Astrocyte (in vitro differentiated cells and primary cell): ENCODE measurements at regions not wholly inside any gene's neighbourhood (a gene's known extent, or its start where the extent isn't known, plus 50 kb on each side); places are given as distances from the start of the nearest gene placed in this dataset.

Source experiments
- DNase-seq: peaks from one replicate; pipeline ENCODE4 v3.0.0-alpha.2; 2010; ENCODE audit warnings: low read depth
- FAIRE-seq: peaks from 2 replicates; lab custom pipeline; 2011; peaks lifted over from hg19 to GRCh38; lab: Jason Lieb, UNC
- H2AFZ ChIP-seq: 2 replicates; pipeline ENCODE4 v1.6.0; 2012; ENCODE audit warnings: low read depth, low read length, inconsistent platforms
- H3K27ac ChIP-seq: 2 replicates; pipeline ENCODE4 v1.5.1; 2011; ENCODE audit warnings: low read depth, low read length, inconsistent platforms
- H3K27me3 ChIP-seq: 2 replicates; pipeline ENCODE4 v1.6.0; 2011; ENCODE audit warnings: low read length, inconsistent platforms; ENCODE audit not compliant: insufficient read depth
- H3K36me3 ChIP-seq: 2 replicates; pipeline ENCODE4 v1.5.1; 2011; ENCODE audit warnings: low read length, inconsistent platforms; ENCODE audit not compliant: insufficient read depth
- H3K4me1 ChIP-seq: 2 replicates; pipeline ENCODE4 v1.5.1; 2011; ENCODE audit warnings: low read length, inconsistent platforms; ENCODE audit not compliant: insufficient read depth
- H3K4me2 ChIP-seq: 2 replicates; pipeline ENCODE4 v1.6.0; 2012; ENCODE audit warnings: low read length, inconsistent platforms
- H3K4me3 ChIP-seq: 2 replicates; pipeline ENCODE4 v1.5.1; 2011; ENCODE audit warnings: low read depth, mild to moderate bottlenecking, low read length, inconsistent platforms; ENCODE audit not compliant: insufficient read depth
- H3K79me2 ChIP-seq: 2 replicates; pipeline ENCODE4 v1.6.0; 2012; ENCODE audit warnings: mild to moderate bottlenecking, low read length, inconsistent platforms; ENCODE audit not compliant: insufficient read depth
- H3K9ac ChIP-seq: 2 replicates; pipeline ENCODE4 v1.6.0; 2012; ENCODE audit warnings: mild to moderate bottlenecking, low read length, inconsistent platforms
- H3K9me3 ChIP-seq: 2 replicates; pipeline ENCODE4 v1.5.1; 2012; ENCODE audit warnings: low read depth, mild to moderate bottlenecking, low read length, inconsistent platforms; ENCODE audit not compliant: insufficient read depth
- H4K20me1 ChIP-seq: 2 replicates; pipeline ENCODE4 v1.6.0; 2012; ENCODE audit warnings: low read length, inconsistent platforms; ENCODE audit not compliant: insufficient read depth
- H3K27ac Mint-ChIP-seq: one replicate; pipeline ENCODE4 v1.8.0; 2021; ENCODE audit warnings: mild to moderate bottlenecking, mixed read lengths; ENCODE audit not compliant: unreplicated experiment
- H3K27me3 Mint-ChIP-seq: one replicate; pipeline ENCODE4 v1.8.0; 2021; ENCODE audit warnings: low read depth, mixed read lengths; ENCODE audit not compliant: unreplicated experiment
- H3K36me3 Mint-ChIP-seq: one replicate; pipeline ENCODE4 v1.8.0; 2021; ENCODE audit warnings: low read depth, mixed read lengths; ENCODE audit not compliant: unreplicated experiment
- H3K4me1 Mint-ChIP-seq: one replicate; pipeline ENCODE4 v1.8.0; 2021; ENCODE audit warnings: low read depth, mixed read lengths; ENCODE audit not compliant: unreplicated experiment
- H3K4me3 Mint-ChIP-seq: one replicate; pipeline ENCODE4 v1.8.0; 2021; ENCODE audit warnings: mild to moderate bottlenecking, moderate library complexity, mixed read lengths; ENCODE audit not compliant: unreplicated experiment
- H3K9me3 Mint-ChIP-seq: one replicate; pipeline ENCODE4 v1.8.0; 2021; ENCODE audit warnings: mild to moderate bottlenecking, mixed read lengths; ENCODE audit not compliant: unreplicated experiment
- EZH2 ChIP-seq: IDR thresholded peaks from 2 replicates; pipeline ENCODE4 v1.6.1; 2012; ENCODE audit warnings: mild to moderate bottlenecking, low read length, inconsistent platforms; ENCODE audit not compliant: insufficient read depth
- TF ChIP-seq, protein P1 (sequence below): IDR thresholded peaks from 2 replicates; pipeline ENCODE4 v1.5.1; 2011; ENCODE audit warnings: low read depth, mild to moderate bottlenecking, inconsistent platforms, low read length, moderate library complexity; ENCODE audit not compliant: insufficient read depth

DNA sequence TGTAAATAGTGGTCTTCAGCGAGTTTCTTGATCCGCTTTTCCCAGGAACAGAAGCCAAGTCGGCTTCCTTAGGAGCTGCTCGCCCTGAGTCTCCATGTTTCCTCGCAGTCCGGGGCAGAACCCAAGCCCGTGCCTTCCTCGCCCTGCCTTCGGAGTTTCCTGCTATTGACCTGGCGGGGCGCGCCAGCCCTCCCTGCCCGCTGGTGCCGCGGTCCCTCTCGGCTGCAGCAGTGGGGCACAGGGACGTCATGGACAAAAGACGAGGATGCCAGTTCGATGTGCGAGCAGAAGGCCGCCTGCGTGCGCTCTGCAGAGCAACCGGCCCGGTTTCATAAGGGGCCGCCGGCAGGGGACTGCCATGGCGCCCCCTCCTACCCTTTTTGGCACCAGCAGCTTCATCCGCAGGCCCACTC lies 156.6 kb downstream of the TM9SF2 start:
- peak overlapping the region; percentile 29 for H3K27ac Mint-ChIP-seq
- H3K27ac ChIP-seq, result peak overlapping the region; percentile 56

DNA sequence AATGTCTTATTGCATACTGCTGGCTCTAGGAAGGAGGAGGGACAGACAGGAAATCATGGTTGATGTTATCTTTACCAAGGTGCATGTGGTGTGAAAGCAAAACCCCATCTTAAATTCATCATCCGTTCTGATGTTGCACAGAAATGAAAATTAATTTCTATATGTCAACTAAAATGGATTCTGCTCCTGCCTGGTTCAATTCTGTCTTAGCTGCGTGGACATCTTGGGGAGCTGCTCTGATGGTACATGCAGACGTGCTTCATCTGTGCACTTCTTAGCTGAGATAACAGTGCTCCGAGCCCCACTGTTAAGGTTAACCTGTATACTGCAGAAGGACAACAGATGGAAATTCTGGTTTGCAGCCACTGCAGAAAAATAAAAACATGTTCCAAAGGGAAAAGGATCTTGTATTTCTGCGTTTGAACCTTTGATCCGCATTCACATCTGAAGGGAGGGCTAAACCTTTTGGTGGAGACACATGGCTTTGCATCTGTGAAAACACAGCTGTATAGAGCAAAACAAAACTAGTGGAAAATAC lies 155.6 kb downstream of the TM9SF2 start:
- no peaks in the 10 kb centered on the region for H3K9me3 ChIP-seq
- DNase-seq (no peak), FAIRE-seq (no peak)
- no peaks in the 10 kb centered on the region for H3K9me3 Mint-ChIP-seq
- H2AFZ ChIP-seq, result no peak overlapping the region
- peaks cover 17% of the 10 kb centered on the region for H3K4me1 ChIP-seq
- H3K4me3 Mint-ChIP-seq, result no peak overlapping the region
- H3K4me3 ChIP-seq, result no peak overlapping the region
- peaks cover 21% of the 10 kb centered on the region for H3K4me1 Mint-ChIP-seq
- TF ChIP-seq, protein P1, sequence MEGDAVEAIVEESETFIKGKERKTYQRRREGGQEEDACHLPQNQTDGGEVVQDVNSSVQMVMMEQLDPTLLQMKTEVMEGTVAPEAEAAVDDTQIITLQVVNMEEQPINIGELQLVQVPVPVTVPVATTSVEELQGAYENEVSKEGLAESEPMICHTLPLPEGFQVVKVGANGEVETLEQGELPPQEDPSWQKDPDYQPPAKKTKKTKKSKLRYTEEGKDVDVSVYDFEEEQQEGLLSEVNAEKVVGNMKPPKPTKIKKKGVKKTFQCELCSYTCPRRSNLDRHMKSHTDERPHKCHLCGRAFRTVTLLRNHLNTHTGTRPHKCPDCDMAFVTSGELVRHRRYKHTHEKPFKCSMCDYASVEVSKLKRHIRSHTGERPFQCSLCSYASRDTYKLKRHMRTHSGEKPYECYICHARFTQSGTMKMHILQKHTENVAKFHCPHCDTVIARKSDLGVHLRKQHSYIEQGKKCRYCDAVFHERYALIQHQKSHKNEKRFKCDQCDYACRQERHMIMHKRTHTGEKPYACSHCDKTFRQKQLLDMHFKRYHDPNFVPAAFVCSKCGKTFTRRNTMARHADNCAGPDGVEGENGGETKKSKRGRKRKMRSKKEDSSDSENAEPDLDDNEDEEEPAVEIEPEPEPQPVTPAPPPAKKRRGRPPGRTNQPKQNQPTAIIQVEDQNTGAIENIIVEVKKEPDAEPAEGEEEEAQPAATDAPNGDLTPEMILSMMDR, result no peak
- no peak for TF ChIP-seq EZH2
- no peaks in the 10 kb centered on the region for H3K36me3 ChIP-seq
- H3K27me3 Mint-ChIP-seq, result peaks cover 12% of the 10 kb centered on the region
- H3K79me2 ChIP-seq, result no peaks in the 10 kb centered on the region
- no peak overlapping the region for H3K4me2 ChIP-seq
- no peak overlapping the region for H3K9ac ChIP-seq
- H3K27ac Mint-ChIP-seq, result no peak overlapping the region
- no peaks in the 10 kb centered on the region for H4K20me1 ChIP-seq
- H3K36me3 Mint-ChIP-seq, result no peaks in the 10 kb centered on the region
- no peak overlapping the region for H3K27ac ChIP-seq
- peaks cover 4% of the 10 kb centered on the region for H3K27me3 ChIP-seq

More for the DNA sequence above, 156.6 kb downstream of the TM9SF2 start:
- peaks cover 17% of the 10 kb centered on the region for H3K4me1 ChIP-seq
- H2AFZ ChIP-seq, result peak overlapping the region; percentile 94
- no peaks in the 10 kb centered on the region for H3K79me2 ChIP-seq
- FAIRE-seq, result no peak
- peak overlapping the region; percentile 90 for H3K4me2 ChIP-seq
- Mint-ChIP-seq H3K4me3 (peak overlapping the region; percentile 73), H3K9me3 (no peaks in the 10 kb centered on the region), H3K27me3 (peaks cover 11% of the 10 kb centered on the region), H3K36me3 (no peaks in the 10 kb centered on the region), H3K4me1 (peaks cover 21% of the 10 kb centered on the region)
- H3K27me3 ChIP-seq, result peaks cover 7% of the 10 kb centered on the region
- DNase-seq, result peak; percentile 31
- TF ChIP-seq, protein P1, result no peak
- TF ChIP-seq EZH2, result no peak
- peak overlapping the region; percentile 53 for H3K4me3 ChIP-seq
- H3K36me3 ChIP-seq, result no peaks in the 10 kb centered on the region
- H3K9ac ChIP-seq, result peak overlapping the region; percentile 81
- H3K9me3 ChIP-seq, result no peaks in the 10 kb centered on the region
- H4K20me1 ChIP-seq, result no peaks in the 10 kb centered on the region

DNA sequence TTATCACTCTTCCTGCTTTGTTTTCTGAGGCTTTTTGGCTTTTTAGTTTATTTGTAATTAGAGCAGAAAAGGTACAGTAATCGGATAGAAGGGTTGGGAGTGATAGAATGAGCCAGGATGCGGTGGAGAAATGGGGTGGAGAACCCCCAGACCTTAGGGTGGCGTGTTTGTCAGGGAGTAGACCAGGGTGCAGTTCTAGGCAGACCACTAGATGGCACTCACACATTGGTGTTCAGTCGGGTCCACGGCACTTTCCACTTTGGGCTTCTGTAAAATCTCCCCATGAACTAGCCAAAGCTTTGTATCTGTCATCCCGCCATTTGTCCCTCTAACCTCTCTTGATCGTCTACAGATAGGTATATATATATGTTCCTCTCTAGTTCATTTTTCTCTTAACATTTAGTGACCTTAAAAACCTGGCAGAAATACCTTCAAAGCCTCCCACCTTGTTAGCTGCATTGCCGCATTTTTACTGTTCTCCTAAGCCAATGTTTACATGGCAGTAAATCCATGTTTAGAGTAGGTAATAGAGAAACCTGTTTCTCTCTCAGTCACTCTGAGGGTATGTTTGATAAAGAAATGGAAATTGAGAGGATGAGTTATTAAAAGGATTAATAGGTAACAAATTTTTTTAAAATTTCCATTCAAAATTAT lies 154.9 kb downstream of the TM9SF2 start:
- Histone ChIP-seq H3K9me3 (no peaks in the 10 kb centered on the region), H3K79me2 (no peaks in the 10 kb centered on the region), H4K20me1 (no peaks in the 10 kb centered on the region), H3K9ac (peak overlapping the region; percentile 71), H3K4me3 (no peak overlapping the region), H3K4me2 (peak overlapping the region; percentile 77), H3K27me3 (peaks cover 4% of the 10 kb centered on the region), H2AFZ (peak overlapping the region; percentile 56), H3K36me3 (no peaks in the 10 kb centered on the region), H3K27ac (peak overlapping the region; percentile 89), H3K4me1 (peaks cover 17% of the 10 kb centered on the region)
- Mint-ChIP-seq H3K4me3 (no peak overlapping the region), H3K9me3 (no peaks in the 10 kb centered on the region), H3K27me3 (peaks cover 14% of the 10 kb centered on the region), H3K4me1 (peaks cover 21% of the 10 kb centered on the region), H3K36me3 (no peaks in the 10 kb centered on the region), H3K27ac (peak overlapping the region; percentile 92)
- DNase-seq (peak; percentile 43), FAIRE-seq (peak; percentile 95)
- TF ChIP-seq, protein P1, result peak; percentile 97
- no peak for TF ChIP-seq EZH2
